ENCODE measurements at regions not wholly inside any gene's neighbourhood (a gene's known extent, or its start where the extent isn't known, plus 50 kb on each side); places are given as distances from the start of the nearest gene placed in this dataset.

DNA sequence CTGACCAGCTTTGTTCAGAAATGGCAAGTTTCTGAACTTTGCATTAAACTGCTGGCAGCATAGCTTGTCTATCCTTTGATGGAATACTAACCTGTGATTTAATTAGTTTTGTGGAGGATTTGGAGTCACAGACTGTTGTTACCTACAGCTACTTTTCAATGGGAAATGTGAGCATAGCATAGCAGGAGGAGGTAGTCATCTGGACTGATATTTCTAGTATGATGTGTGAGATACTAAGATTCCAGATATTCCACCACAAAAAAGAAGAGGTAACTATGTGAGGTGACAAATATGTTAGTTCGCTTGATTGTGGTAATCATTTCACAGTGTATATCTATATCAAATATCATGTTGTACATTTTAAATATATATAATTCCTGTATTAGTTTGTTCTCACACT is 833.0 kb downstream of the SLC6A15 start:
- Mint-ChIP-seq H3K27ac (no peak overlapping the region), H3K27me3 (ENCODE audit: low read depth) (no peaks in the 10 kb centered on the region), H3K36me3 (ENCODE audit: low read depth) (no peaks in the 10 kb centered on the region), H3K4me3 (no peak overlapping the region), H3K4me1 (peaks cover 16% of the 10 kb centered on the region), H3K9me3 (no peaks in the 10 kb centered on the region)
- no peak for TF ChIP-seq CTCF (IDR thresholded peaks at IDR 0.05; ENCODE audit: unreplicated experiment in 3 of 3)

- H3K27ac Mint-ChIP-seq = peak overlapping the region; percentile 45 to 75 (median 66)
- no peaks in the 10 kb centered on the region for H3K36me3 Mint-ChIP-seq (ENCODE audit: low read depth)
- peaks cover 21% of the 10 kb centered on the region for H3K4me1 Mint-ChIP-seq
- H3K27me3 Mint-ChIP-seq (ENCODE audit: low read depth) = no peaks in the 10 kb centered on the region
- no peak for TF ChIP-seq CTCF (IDR thresholded peaks at IDR 0.05; ENCODE audit: unreplicated experiment in 3 of 3)
- no peak overlapping the region for H3K4me3 Mint-ChIP-seq
- no peaks in the 10 kb centered on the region for H3K9me3 Mint-ChIP-seq
Observed at GRCh38 chr12:84077679-84078078, 834.9 kb downstream of the SLC6A15 start.

DNA sequence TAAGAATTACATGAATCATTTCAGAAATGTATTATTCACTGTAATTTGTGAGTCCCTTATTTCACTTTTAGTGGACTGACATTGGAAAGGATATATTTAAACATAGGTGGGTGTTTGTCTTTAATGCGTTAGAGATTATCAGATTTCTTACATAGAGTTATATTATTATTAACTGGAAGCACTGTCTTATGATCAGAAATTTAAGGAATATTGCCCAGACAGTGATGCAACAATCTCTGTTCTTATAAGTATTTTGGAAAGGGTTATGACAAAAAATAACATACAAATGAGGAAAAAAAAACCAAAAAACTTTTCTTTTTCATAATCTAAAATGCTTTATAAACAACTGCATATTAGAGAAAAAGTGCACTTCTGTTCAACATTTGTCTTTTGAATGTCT is 836.6 kb downstream of the SLC6A15 start:
- H3K27me3 Mint-ChIP-seq (ENCODE audit: low read depth) = no peaks in the 10 kb centered on the region
- peaks cover 23% of the 10 kb centered on the region for H3K4me1 Mint-ChIP-seq
- no peak overlapping the region for H3K4me3 Mint-ChIP-seq
- no peaks in the 10 kb centered on the region for H3K36me3 Mint-ChIP-seq (ENCODE audit: low read depth)
- peak overlapping the region; percentile 5 to 45 (median 6) for H3K27ac Mint-ChIP-seq
- TF ChIP-seq CTCF (IDR thresholded peaks at IDR 0.05; ENCODE audit: unreplicated experiment in 3 of 3) = no peak
- H3K9me3 Mint-ChIP-seq = no peaks in the 10 kb centered on the region

- Mint-ChIP-seq H3K4me3 (no peak overlapping the region), H3K27ac (peak overlapping the region in 1 of 3 experiments; percentile 36), H3K4me1 (peaks cover 38% of the 10 kb centered on the region), H3K27me3 (ENCODE audit: low read depth) (no peaks in the 10 kb centered on the region), H3K36me3 (ENCODE audit: low read depth) (no peaks in the 10 kb centered on the region), H3K9me3 (no peaks in the 10 kb centered on the region)
- TF ChIP-seq CTCF (IDR thresholded peaks at IDR 0.05; ENCODE audit: unreplicated experiment in 3 of 3) = no peak
Observed at GRCh38 chr12:84073401-84073800, 839.2 kb downstream of the SLC6A15 start.

DNA sequence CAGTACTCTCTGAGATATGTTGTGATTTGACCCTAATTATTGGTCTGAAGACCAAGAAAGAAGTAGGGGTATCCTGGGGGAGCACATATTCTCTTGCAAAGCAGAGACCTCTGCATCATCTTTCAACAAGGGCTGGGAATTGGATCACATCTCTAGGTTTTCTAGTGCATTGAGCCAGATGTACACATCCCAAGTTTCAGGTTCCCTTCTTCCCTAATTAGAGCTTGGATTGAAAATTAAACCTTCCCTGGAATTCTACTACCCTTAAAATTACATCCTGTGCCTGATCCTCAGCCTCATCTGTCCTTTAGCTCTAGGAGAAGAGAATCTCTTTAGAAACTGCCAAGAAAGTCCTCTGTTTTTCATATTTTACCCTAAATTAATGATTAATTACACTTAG is 839.6 kb downstream of the SLC6A15 start:
- no peaks in the 10 kb centered on the region for H3K36me3 Mint-ChIP-seq (ENCODE audit: low read depth)
- TF ChIP-seq CTCF (IDR thresholded peaks at IDR 0.05; ENCODE audit: unreplicated experiment in 3 of 3) = no peak
- no peaks in the 10 kb centered on the region for H3K9me3 Mint-ChIP-seq
- peaks cover 34% of the 10 kb centered on the region for H3K4me1 Mint-ChIP-seq
- H3K27ac Mint-ChIP-seq = peak overlapping the region in 1 of 3 experiments; percentile 36
- H3K27me3 Mint-ChIP-seq (ENCODE audit: low read depth) = no peaks in the 10 kb centered on the region
- H3K4me3 Mint-ChIP-seq = no peak overlapping the region

GRCh38 chr12:84070292-84070691 is 842.3 kb downstream of the SLC6A15 start:
- no peak overlapping the region for H3K4me3 Mint-ChIP-seq
- H3K27ac Mint-ChIP-seq = peak overlapping the region in 2 of 3 experiments; percentile 53 to 78
- H3K27me3 Mint-ChIP-seq (ENCODE audit: low read depth) = no peaks in the 10 kb centered on the region
- no peak for TF ChIP-seq CTCF (IDR thresholded peaks at IDR 0.05; ENCODE audit: unreplicated experiment in 3 of 3)
- peaks cover 21% of the 10 kb centered on the region for H3K4me1 Mint-ChIP-seq
- H3K9me3 Mint-ChIP-seq = no peaks in the 10 kb centered on the region
- H3K36me3 Mint-ChIP-seq (ENCODE audit: low read depth) = no peaks in the 10 kb centered on the region
